22Rv1 (cell line): ENCODE measurements at regions not wholly inside any gene's neighbourhood (a gene's known extent, or its start where the extent isn't known, plus 50 kb on each side); places are given as distances from the start of the nearest gene placed in this dataset.

Experiments used
- CTCF ChIP-seq: fragments of 450-650 bp; IDR thresholded peaks from 2 replicates; pipeline ENCODE4 v1.5.1; 2017; ENCODE audit warnings: mild to moderate bottlenecking
- ZFX ChIP-seq: fragments of 450-650 bp; IDR thresholded peaks from 2 replicates; pipeline ENCODE4 v1.6.1; 2017; ENCODE audit warnings: antibody characterized with exemption, borderline replicate concordance

GRCh38 chr3:152037953-152038352, 164.5 kb downstream of the SUCNR1 start:
- TF ChIP-seq CTCF (no peak), ZFX (no peak)
